ENCODE measurements at regions not wholly inside any gene's neighbourhood (a gene's known extent, or its start where the extent isn't known, plus 50 kb on each side); places are given as distances from the start of the nearest gene placed in this dataset.
A peak's percentile ranks its signal among the peaks of the same experiment; 100 is the strongest.

- intact Hi-C loops (cut with DNase I): no loop called here
- Histone ChIP-seq H3K4me3 (no peak overlapping the region), H3K27me3 (no peaks in the 10 kb centered on the region), H3K36me3 (no peaks in the 10 kb centered on the region), H3K4me1 (no peaks in the 10 kb centered on the region), H3K9me3 (no peaks in the 10 kb centered on the region), H3K27ac (no peak overlapping the region)
- TF ChIP-seq POLR2A (IDR thresholded peaks at IDR 0.05) (no peak), CTCF (IDR thresholded peaks at IDR 0.05) (no peak)
- no peak for DNase-seq
- WGBS, 2 donors: 74 to 89% methylated on average over 7 of the region's 7 CpGs
Observed at GRCh38 chr15:52924630-52925029, 134.5 kb upstream of the ONECUT1 start.

- Histone ChIP-seq H3K36me3 (no peaks in the 10 kb centered on the region), H3K27me3 (no peaks in the 10 kb centered on the region), H3K4me1 (no peaks in the 10 kb centered on the region), H3K9me3 (no peaks in the 10 kb centered on the region), H3K4me3 (no peak overlapping the region), H3K27ac (no peak overlapping the region)
- no peak for TF ChIP-seq CTCF (IDR thresholded peaks at IDR 0.05)
- TF ChIP-seq POLR2A (IDR thresholded peaks at IDR 0.05): no peak
- 63 to 69% methylated on average over 6 of the region's 6 CpGs for WGBS, 2 donors
- no peak for DNase-seq
- intact Hi-C loops (cut with DNase I): no loop called here
Observed at GRCh38 chr15:52923626-52924025, 133.5 kb upstream of the ONECUT1 start.

GRCh38 chr15:52922871-52923270 is 132.7 kb upstream of the ONECUT1 start:
- no peak overlapping the region for H3K27ac ChIP-seq
- H3K36me3 ChIP-seq: no peaks in the 10 kb centered on the region
- TF ChIP-seq POLR2A (IDR thresholded peaks at IDR 0.05): no peak
- no peak for TF ChIP-seq CTCF (IDR thresholded peaks at IDR 0.05)
- DNase-seq: no peak
- intact Hi-C loops (cut with DNase I): no loop called here
- no peaks in the 10 kb centered on the region for H3K9me3 ChIP-seq
- no peak overlapping the region for H3K4me3 ChIP-seq
- H3K27me3 ChIP-seq: no peaks in the 10 kb centered on the region
- no peaks in the 10 kb centered on the region for H3K4me1 ChIP-seq
- WGBS, 2 donors: 75 to 81% methylated on average over 7 of the region's 7 CpGs

- H3K4me3 ChIP-seq: no peak overlapping the region
- peaks cover 0 to 7% (median 0%) of the 10 kb centered on the region in 3 donors for H3K4me1 ChIP-seq
- no peak for DNase-seq
- TF ChIP-seq CTCF (IDR thresholded peaks at IDR 0.05): no peak
- TF ChIP-seq POLR2A (IDR thresholded peaks at IDR 0.05): no peak
- H3K27ac ChIP-seq: peak overlapping the region in 3 of 4 donors; percentile 25 to 68 (median 63)
- H3K27me3 ChIP-seq: no peaks in the 10 kb centered on the region
- WGBS, 2 donors: 35 to 56% methylated on average over 1 of the region's 1 CpG
- H3K9me3 ChIP-seq: no peaks in the 10 kb centered on the region
- intact Hi-C loops (cut with DNase I): no loop called here
- no peaks in the 10 kb centered on the region for H3K36me3 ChIP-seq
Observed at GRCh38 chr15:52912172-52912571, 122.0 kb upstream of the ONECUT1 start.

GRCh38 chr15:52893338-52893737 is 103.2 kb upstream of the ONECUT1 start:
- Histone ChIP-seq H3K27me3 (peaks cover 0 to 5% (median 0%) of the 10 kb centered on the region in 4 donors), H3K4me3 (no peak overlapping the region), H3K27ac (no peak overlapping the region), H3K36me3 (no peaks in the 10 kb centered on the region), H3K9me3 (no peaks in the 10 kb centered on the region), H3K4me1 (no peaks in the 10 kb centered on the region)
- WGBS, 2 donors: 45 to 46% methylated on average over 3 of the region's 3 CpGs
- no peak for DNase-seq
- intact Hi-C loops (cut with DNase I): no loop called here
- no peak for TF ChIP-seq POLR2A (IDR thresholded peaks at IDR 0.05)
- no peak for TF ChIP-seq CTCF (IDR thresholded peaks at IDR 0.05)
